GM12878 (cell line): ENCODE measurements at regions not wholly inside any gene's neighbourhood (a gene's known extent, or its start where the extent isn't known, plus 50 kb on each side); places are given as distances from the start of the nearest gene placed in this dataset.

Experiments
- ATAC-seq: fragments of 200-7000 bp; cut with Tn5 transposase; 3 replicates; pipeline ENCODE4 v1.9.1; 2020; ENCODE audit warnings: mild to moderate bottlenecking, moderate library complexity
- BruUV-seq: library from RNA; stranded (reverse); fragments of 400-500 nt; replicated peaks from 2 replicates; lab custom pipeline; 2021; lab: Mats Ljungman, UMichigan
- CTCF ChIA-PET: fragments of 300-600 bp; sonication (Branson Sonifier 250); formaldehyde crosslinking; extraction: SDS; loops from one replicate; lab custom pipeline; 2021; ENCODE audit warnings: inconsistent platforms; lab: Yijun Ruan, JAX
- POLR2A ChIA-PET: fragments of 350-600 bp; formaldehyde crosslinking; extraction: SDS; loops from one replicate; lab custom pipeline; 2021; ENCODE audit warnings: inconsistent platforms; lab: Charles Lee
- RAD21 ChIA-PET: fragments of 300-600 bp; sonication (Branson Sonifier 250); formaldehyde crosslinking; loops from one replicate; lab custom pipeline; 2023; ENCODE audit warnings: antibody characterized with exemption; ENCODE audit not compliant: unreplicated experiment; lab: Charles Lee
- SMC1A ChIA-PET: fragments of 300-600 bp; sonication (Branson Sonifier 250); formaldehyde crosslinking; loops from one replicate; lab custom pipeline; 2023; ENCODE audit not compliant: unreplicated experiment, uncharacterized antibody; lab: Charles Lee
- DNase-seq: peaks from one replicate; pipeline ENCODE4 v3.0.0-alpha.2; 2011; ENCODE audit warnings: low read depth, low spot score
- FAIRE-seq: peaks from 3 replicates; lab custom pipeline; 2011; peaks lifted over from hg19 to GRCh38; lab: Jason Lieb, UNC
- H2AFZ ChIP-seq: 2 replicates; pipeline ENCODE4 v1.6.0; 2011; ENCODE audit warnings: low read depth, low read length, control low read depth; ENCODE audit not compliant: control insufficient read depth
- H3K27ac ChIP-seq: 2 replicates; pipeline ENCODE4 v1.5.1; 2011; ENCODE audit warnings: control low read depth; ENCODE audit not compliant: control insufficient read depth, insufficient read depth
- H3K27me3 ChIP-seq, 2 experiments: replicated peaks in 1 of 2; 2 replicates each; pipeline versions ENCODE4 v1.6.0 to v1.6.1; 2011; ENCODE audit warnings: low read length in 1 of 2; ENCODE audit not compliant: control insufficient read depth in 2 of 2, insufficient read depth in 2 of 2
- H3K36me3 ChIP-seq, 2 experiments: 2 replicates each; pipeline ENCODE4 v1.5.1; 2011; ENCODE audit warnings: low read length in 1 of 2; ENCODE audit not compliant: control insufficient read depth in 2 of 2, insufficient read depth in 2 of 2
- H3K4me1 ChIP-seq: 2 replicates; pipeline ENCODE4 v1.6.1; 2011; ENCODE audit warnings: mild to moderate bottlenecking, low read length, moderate library complexity, mixed read lengths; ENCODE audit not compliant: control insufficient read depth, insufficient read depth
- H3K4me2 ChIP-seq: 2 replicates; pipeline ENCODE4 v1.6.0; 2011; ENCODE audit warnings: control low read depth; ENCODE audit not compliant: control insufficient read depth, insufficient read depth
- H3K4me3 ChIP-seq: fragments of 200-600 bp; sonication (generic); 2 replicates; pipeline ENCODE4 v1.5.1; 2016
- H3K79me2 ChIP-seq: 2 replicates; pipeline ENCODE4 v1.6.0; 2011; ENCODE audit warnings: low read length; ENCODE audit not compliant: control insufficient read depth, insufficient read depth
- H3K9ac ChIP-seq: 2 replicates; pipeline ENCODE4 v1.8.0; 2011; ENCODE audit warnings: low read length, control low read depth, mixed read lengths; ENCODE audit not compliant: control insufficient read depth, insufficient read depth
- H3K9me3 ChIP-seq: replicated peaks from 3 replicates; pipeline ENCODE4 v1.5.1; 2011; ENCODE audit warnings: mild to moderate bottlenecking, low read length; ENCODE audit not compliant: control insufficient read depth, insufficient read depth
- H4K20me1 ChIP-seq: 2 replicates; pipeline ENCODE4 v1.6.0; 2011; ENCODE audit not compliant: control insufficient read depth, insufficient read depth
- DPF2 ChIP-seq: fragments of 450-650 bp; IDR thresholded peaks from 2 replicates; pipeline ENCODE4 v1.6.1; 2017; ENCODE audit warnings: mild to moderate bottlenecking
- E4F1 ChIP-seq: fragments of 450-650 bp; IDR thresholded peaks from 2 replicates; pipeline ENCODE4 v1.6.1; 2018; ENCODE audit warnings: borderline replicate concordance, mild to moderate bottlenecking; ENCODE audit not compliant: partially characterized antibody
- ESRRA ChIP-seq: IDR thresholded peaks from 2 replicates; pipeline ENCODE4 v1.6.1; 2012; ENCODE audit warnings: mild to moderate bottlenecking, low read length, improper control_type of control experiment
- MYC ChIP-seq: IDR thresholded peaks from 2 replicates; pipeline ENCODE4 v1.6.1; 2011; ENCODE audit warnings: mild to moderate bottlenecking, low read length, moderate library complexity, inconsistent platforms; ENCODE audit not compliant: insufficient read depth, insufficient replicate concordance, insufficient read length, severe bottlenecking
- PKNOX1 ChIP-seq: fragments of 450-650 bp; IDR thresholded peaks from 2 replicates; pipeline ENCODE4 v1.6.1; 2016; ENCODE audit warnings: mild to moderate bottlenecking
- SMARCA5 ChIP-seq: fragments of 450-650 bp; IDR thresholded peaks from 2 replicates; pipeline ENCODE4 v1.6.1; 2017; ENCODE audit warnings: mild to moderate bottlenecking
- SMC3 ChIP-seq: IDR thresholded peaks from 2 replicates; pipeline ENCODE4 v1.6.1; 2011; ENCODE audit warnings: low read length, improper control_type of control experiment, borderline replicate concordance
- SRF ChIP-seq, 2 experiments: IDR thresholded peaks; 2 replicates each; pipeline ENCODE4 v1.6.1; 2011; ENCODE audit warnings: low read depth in 2 of 2, low read length in 2 of 2, mild to moderate bottlenecking in 1 of 2, moderate library complexity in 1 of 2
- STAT1 ChIP-seq: fragments of 450-650 bp; conservative IDR thresholded peaks from 2 replicates; pipeline ENCODE4 v1.6.1; 2014; ENCODE audit warnings: antibody characterized with exemption, mild to moderate bottlenecking
- ZBTB40 ChIP-seq: fragments of 450-650 bp; IDR thresholded peaks from 2 replicates; pipeline ENCODE4 v1.6.1; 2016; ENCODE audit warnings: mild to moderate bottlenecking, moderate library complexity, borderline replicate concordance
- ZNF687 ChIP-seq: fragments of 450-650 bp; IDR thresholded peaks from 2 replicates; pipeline ENCODE4 v1.6.1; 2017; ENCODE audit warnings: mild to moderate bottlenecking, moderate library complexity
- WGBS: methylation state at CpG from one replicate; pipeline ENCODE4 v1.1.6; 2016; ENCODE audit warnings: low lambda C conversion rate; ENCODE audit not compliant: insufficient replicate concordance, insufficient coverage; ENCODE audit errors: missing lambda C conversion rate; 5-methylcytosine and 5-hydroxymethylcytosine counted together
- in situ Hi-C: fragments of 300-500 bp; cut with MboI; formaldehyde crosslinking; loops from 9 replicates; pipeline ENCODE4 v1.14.3; 2018; ENCODE audit warnings: mixed read lengths
- intact Hi-C: fragments of 100-400 bp; cut with micrococcal nuclease; formaldehyde crosslinking; loops from one replicate; pipeline ENCODE4 v1.14.2; 2022; ENCODE audit not compliant: unreplicated experiment

- intact Hi-C loops: no loop called here
- H3K9me3 ChIP-seq: no peaks in the 10 kb centered on the region
- no peak for FAIRE-seq
- no peak overlapping the region for H2AFZ ChIP-seq
- no peak for DNase-seq
- ChIA-PET POLR2A (interaction anchor here (0.5 kb wide), 1 partner anchor 1073 kb away, joined by 4 read pairs; no protein-coding TSS in a partner anchor), SMC1A (no interaction called here), RAD21 (no interaction called here), CTCF (interaction anchor here (0.7 to 1.6 kb wide), 2 partner anchors 8 to 640 kb away, joined by 3 to 7 read pairs; no protein-coding TSS in a partner anchor)
- no peaks in the 10 kb centered on the region for H3K36me3 ChIP-seq
- in situ Hi-C loops: no loop called here
- ATAC-seq: no peak
- TF ChIP-seq PKNOX1 (no peak), E4F1 (no peak), MYC (no peak), SMC3 (no peak), STAT1 (no peak), ESRRA (no peak), SRF (IDR thresholded peaks at IDR 0.05; ENCODE audit: low read depth in 2 of 2, low read length in 2 of 2) (no peak), ZNF687 (no peak), DPF2 (no peak), SMARCA5 (no peak), ZBTB40 (no peak)
- H3K9ac ChIP-seq: no peak overlapping the region
- H3K4me1 ChIP-seq: no peaks in the 10 kb centered on the region
- no peaks in the 10 kb centered on the region for H4K20me1 ChIP-seq
- H3K79me2 ChIP-seq: no peaks in the 10 kb centered on the region
- no peak overlapping the region for H3K4me3 ChIP-seq
- H3K4me2 ChIP-seq: no peak overlapping the region
- H3K27me3 ChIP-seq: no peaks in the 10 kb centered on the region
- H3K27ac ChIP-seq: no peak overlapping the region
- no TSS peak for BruUV-seq
- 22% methylated on average over 5 of the region's 5 CpGs for WGBS
Observed at GRCh38 chr3:40658305-40658704, 133.5 kb downstream of the ZNF621 start.
